SU-DHL-6 (cell line): ENCODE measurements at regions not wholly inside any gene's neighbourhood (a gene's known extent, or its start where the extent isn't known, plus 50 kb on each side); places are given as distances from the start of the nearest gene placed in this dataset.

Experiments used
- H2AFZ ChIP-seq: fragments of 200-600 bp; sonication (generic); 2 replicates; pipeline ENCODE4 v1.6.1; 2014; ENCODE audit warnings: low read depth, mild to moderate bottlenecking, moderate library complexity, mixed read lengths, antibody characterized with exemption, low read length; ENCODE audit not compliant: severe bottlenecking
- H3F3A ChIP-seq: fragments of 200-600 bp; shearing (Covaris generic); 2 replicates; pipeline ENCODE4 v1.6.0; 2016; ENCODE audit warnings: antibody characterized with exemption, mild to moderate bottlenecking; ENCODE audit not compliant: insufficient read depth
- H3K27ac ChIP-seq: fragments of 200-600 bp; sonication (generic); 2 replicates; pipeline ENCODE4 v1.5.1; 2016; ENCODE audit warnings: low read depth, mild to moderate bottlenecking, low read length, moderate library complexity, mixed read lengths
- H3K27me3 ChIP-seq: fragments of 200-600 bp; sonication (generic), shearing (Covaris generic); 2 replicates; pipeline ENCODE4 v1.6.0; 2014; ENCODE audit warnings: mild to moderate bottlenecking, low read length
- H3K36me3 ChIP-seq: fragments of 200-600 bp; sonication (generic); 2 replicates; pipeline ENCODE4 v1.6.1; 2014; ENCODE audit warnings: mild to moderate bottlenecking, low read length, mixed read lengths
- H3K4me2 ChIP-seq: fragments of 300-600, 200-600 bp; shearing (Covaris generic), sonication (generic); 2 replicates; pipeline ENCODE4 v1.6.0; 2014; ENCODE audit warnings: low read length, low read depth, mild to moderate bottlenecking; ENCODE audit not compliant: poor library complexity, severe bottlenecking
- H3K4me3 ChIP-seq: fragments of 200-600 bp; sonication (generic); 2 replicates; pipeline ENCODE4 v1.5.1; 2014; ENCODE audit warnings: antibody characterized with exemption, low read length, mild to moderate bottlenecking, mixed read lengths; ENCODE audit not compliant: insufficient read depth, poor library complexity, severe bottlenecking
- H3K79me2 ChIP-seq: fragments of 200-600 bp; sonication (generic); 2 replicates; pipeline ENCODE4 v1.6.1; 2014; ENCODE audit warnings: mild to moderate bottlenecking, low read length, moderate library complexity; ENCODE audit not compliant: insufficient read depth
- H3K9ac ChIP-seq: fragments of 200-600 bp; sonication (generic); 2 replicates; pipeline ENCODE4 v1.7.0; 2014; ENCODE audit warnings: mild to moderate bottlenecking, low read length
- H3K9me2 ChIP-seq: fragments of 200-600 bp; sonication (generic); replicated peaks from 2 replicates; pipeline ENCODE4 v1.6.1; 2014; ENCODE audit warnings: low read length; ENCODE audit not compliant: insufficient read depth
- H3K9me3 ChIP-seq: fragments of 200-600 bp; sonication (generic); 2 replicates; pipeline ENCODE4 v1.6.1; 2014; ENCODE audit warnings: low read length, mixed read lengths; ENCODE audit not compliant: insufficient read depth
- H4K20me1 ChIP-seq: fragments of 200-600 bp; sonication (generic); 2 replicates; pipeline ENCODE4 v1.6.1; 2014; ENCODE audit warnings: low read depth, mild to moderate bottlenecking, antibody characterized with exemption, low read length, moderate library complexity, mixed read lengths
- EZH2phosphoT487 ChIP-seq: fragments of 200-600 bp; sonication (generic), shearing (Covaris generic); conservative IDR thresholded peaks from 2 replicates; pipeline ENCODE4 v1.6.1; 2018; ENCODE audit warnings: mild to moderate bottlenecking, antibody characterized with exemption, low read length, moderate library complexity, mixed read lengths
- TF ChIP-seq, protein P1 (sequence below): fragments of 200-600 bp; sonication (generic); IDR thresholded peaks from one replicate; pipeline ENCODE4 v1.5.1; 2017; ENCODE audit warnings: antibody characterized with exemption, mild to moderate bottlenecking, low read length, moderate library complexity; ENCODE audit not compliant: insufficient read depth, poor library complexity, severe bottlenecking

DNA sequence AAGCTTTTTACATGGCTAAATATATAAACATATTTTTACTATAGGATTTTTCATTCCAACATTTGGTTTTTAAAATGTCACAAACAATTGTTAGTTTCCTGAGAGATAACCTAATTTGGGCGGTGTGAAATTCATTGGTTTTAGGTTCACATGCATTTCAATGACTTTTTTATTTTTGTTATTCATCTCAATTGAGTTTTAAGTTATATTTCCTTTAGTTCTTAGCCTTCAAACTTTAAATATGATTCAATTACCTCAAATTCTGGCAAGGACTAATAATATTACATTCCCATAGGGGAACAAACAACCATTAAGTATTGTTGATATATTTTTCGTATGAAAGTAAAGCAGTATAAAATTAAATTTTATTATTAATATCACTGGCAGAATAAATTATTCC, 265.3 kb downstream of the SLITRK6 start:
- H3K27me3 ChIP-seq = no peaks in the 10 kb centered on the region
- no peaks in the 10 kb centered on the region for H4K20me1 ChIP-seq
- H3F3A ChIP-seq = no peaks in the 10 kb centered on the region
- no peak overlapping the region for H3K4me2 ChIP-seq
- no peaks in the 10 kb centered on the region for H3K9me2 ChIP-seq
- H2AFZ ChIP-seq = no peak overlapping the region
- H3K79me2 ChIP-seq = no peaks in the 10 kb centered on the region
- TF ChIP-seq, protein P1, sequence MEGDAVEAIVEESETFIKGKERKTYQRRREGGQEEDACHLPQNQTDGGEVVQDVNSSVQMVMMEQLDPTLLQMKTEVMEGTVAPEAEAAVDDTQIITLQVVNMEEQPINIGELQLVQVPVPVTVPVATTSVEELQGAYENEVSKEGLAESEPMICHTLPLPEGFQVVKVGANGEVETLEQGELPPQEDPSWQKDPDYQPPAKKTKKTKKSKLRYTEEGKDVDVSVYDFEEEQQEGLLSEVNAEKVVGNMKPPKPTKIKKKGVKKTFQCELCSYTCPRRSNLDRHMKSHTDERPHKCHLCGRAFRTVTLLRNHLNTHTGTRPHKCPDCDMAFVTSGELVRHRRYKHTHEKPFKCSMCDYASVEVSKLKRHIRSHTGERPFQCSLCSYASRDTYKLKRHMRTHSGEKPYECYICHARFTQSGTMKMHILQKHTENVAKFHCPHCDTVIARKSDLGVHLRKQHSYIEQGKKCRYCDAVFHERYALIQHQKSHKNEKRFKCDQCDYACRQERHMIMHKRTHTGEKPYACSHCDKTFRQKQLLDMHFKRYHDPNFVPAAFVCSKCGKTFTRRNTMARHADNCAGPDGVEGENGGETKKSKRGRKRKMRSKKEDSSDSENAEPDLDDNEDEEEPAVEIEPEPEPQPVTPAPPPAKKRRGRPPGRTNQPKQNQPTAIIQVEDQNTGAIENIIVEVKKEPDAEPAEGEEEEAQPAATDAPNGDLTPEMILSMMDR = no peak
- TF ChIP-seq EZH2phosphoT487 = no peak
- H3K9ac ChIP-seq = no peak overlapping the region
- H3K36me3 ChIP-seq = no peaks in the 10 kb centered on the region
- no peak overlapping the region for H3K4me3 ChIP-seq
- H3K9me3 ChIP-seq = no peaks in the 10 kb centered on the region
- no peak overlapping the region for H3K27ac ChIP-seq

DNA sequence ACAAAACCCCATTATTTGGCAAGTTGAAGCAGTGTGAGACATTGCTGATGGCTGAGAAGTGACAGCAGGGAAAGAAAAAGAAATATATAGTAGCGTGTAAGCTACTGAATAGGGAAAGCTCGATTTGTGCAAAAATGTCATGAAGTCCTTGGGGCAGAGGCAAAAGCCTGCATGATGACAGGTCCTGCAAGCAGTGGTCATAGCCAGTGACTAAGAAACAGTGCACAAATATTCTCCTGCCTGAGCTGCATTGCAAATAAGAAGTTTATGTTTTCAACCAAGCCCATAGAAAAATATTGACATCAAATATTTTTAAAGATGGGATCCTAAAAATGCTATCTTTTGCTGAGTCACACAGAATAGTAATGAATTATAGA, 270.0 kb downstream of the SLITRK6 start:
- no peaks in the 10 kb centered on the region for H3F3A ChIP-seq
- no peaks in the 10 kb centered on the region for H3K9me2 ChIP-seq
- H3K4me2 ChIP-seq = no peak overlapping the region
- no peak overlapping the region for H2AFZ ChIP-seq
- no peaks in the 10 kb centered on the region for H3K9me3 ChIP-seq
- H3K79me2 ChIP-seq = no peaks in the 10 kb centered on the region
- H3K27ac ChIP-seq = no peak overlapping the region
- H3K9ac ChIP-seq = no peak overlapping the region
- no peaks in the 10 kb centered on the region for H3K36me3 ChIP-seq
- no peak for TF ChIP-seq EZH2phosphoT487
- TF ChIP-seq, protein P1 = no peak
- H3K4me3 ChIP-seq = no peak overlapping the region
- H3K27me3 ChIP-seq = no peaks in the 10 kb centered on the region
- H4K20me1 ChIP-seq = no peaks in the 10 kb centered on the region

DNA sequence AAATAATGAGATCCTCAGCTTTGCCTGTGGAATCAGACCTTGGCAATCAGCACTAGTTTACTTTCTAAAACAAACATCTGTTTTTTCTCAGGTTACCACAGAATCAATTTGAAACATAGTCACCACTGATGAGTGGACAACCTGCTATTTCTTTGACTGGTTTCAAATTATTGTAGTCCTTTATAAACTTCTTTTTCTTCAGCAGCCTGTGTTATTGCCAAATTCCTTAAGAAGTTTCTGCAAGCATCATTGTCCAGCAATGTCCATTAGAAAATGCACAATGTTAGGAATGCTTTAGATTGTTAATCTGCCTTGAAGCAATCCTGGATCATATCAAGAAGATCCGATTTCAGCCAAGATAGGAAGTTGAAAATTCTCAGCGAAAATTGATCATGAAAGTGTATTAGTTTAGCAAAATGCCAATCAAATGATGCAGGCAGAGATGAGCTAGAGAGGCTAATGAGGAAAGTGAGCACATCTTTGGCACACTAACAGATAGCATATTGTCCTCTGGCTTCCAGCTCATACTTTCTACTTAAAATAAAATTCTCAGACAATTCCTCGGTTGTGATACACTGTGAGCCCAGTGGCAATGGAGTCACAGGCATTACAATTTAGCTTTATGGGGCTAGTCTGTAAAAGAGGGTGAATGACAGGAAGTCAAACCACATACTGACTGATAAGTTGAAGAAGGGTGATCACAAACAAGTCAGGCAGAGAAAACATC, 270.6 kb downstream of the SLITRK6 start:
- no peak for TF ChIP-seq EZH2phosphoT487
- TF ChIP-seq, protein P1 = no peak
- Histone ChIP-seq H3K9ac (no peak overlapping the region), H3K79me2 (no peaks in the 10 kb centered on the region), H3K9me3 (no peaks in the 10 kb centered on the region), H3K27me3 (no peaks in the 10 kb centered on the region), H4K20me1 (no peaks in the 10 kb centered on the region), H2AFZ (no peak overlapping the region), H3K9me2 (no peaks in the 10 kb centered on the region), H3K4me3 (no peak overlapping the region), H3F3A (no peaks in the 10 kb centered on the region), H3K27ac (no peak overlapping the region), H3K4me2 (no peak overlapping the region), H3K36me3 (no peaks in the 10 kb centered on the region)
